T-helper 17 cell (primary cell): ENCODE measurements at regions not wholly inside any gene's neighbourhood (a gene's known extent, or its start where the extent isn't known, plus 50 kb on each side); places are given as distances from the start of the nearest gene placed in this dataset.

Experiments
- ATAC-seq: fragments of 150-1000 bp; cut with Tn5 transposase; 2 replicates; pipeline ENCODE4 v1.10.0; 2021; ENCODE audit warnings: mild to moderate bottlenecking, moderate library complexity
- DNase-seq, 3 donors: peaks; one replicate each; pipeline versions ENCODE4 v3.0.0 to v3.0.0-alpha.2; 2020 to 2021
- H3K9me3 ChIP-seq: one replicate; pipeline ENCODE4 v1.7.0; 2013; ENCODE audit warnings: low read length, mild to moderate bottlenecking; ENCODE audit not compliant: control insufficient read depth, poor library complexity, severe bottlenecking
- H3K27ac Mint-ChIP-seq: one replicate; pipeline ENCODE4 v1.8.0; 2022; ENCODE audit warnings: mild to moderate bottlenecking, moderate library complexity, mixed read lengths
- H3K27me3 Mint-ChIP-seq: one replicate; pipeline ENCODE4 v1.8.0; 2022; ENCODE audit warnings: mixed read lengths
- H3K36me3 Mint-ChIP-seq: one replicate; pipeline ENCODE4 v1.8.0; 2022; ENCODE audit warnings: low read depth, mixed read lengths
- H3K4me1 Mint-ChIP-seq: one replicate; pipeline ENCODE4 v1.8.0; 2022; ENCODE audit warnings: mild to moderate bottlenecking, mixed read lengths
- H3K4me3 Mint-ChIP-seq: one replicate; pipeline ENCODE4 v1.8.0; 2022; ENCODE audit warnings: mild to moderate bottlenecking, moderate library complexity, mixed read lengths

DNA sequence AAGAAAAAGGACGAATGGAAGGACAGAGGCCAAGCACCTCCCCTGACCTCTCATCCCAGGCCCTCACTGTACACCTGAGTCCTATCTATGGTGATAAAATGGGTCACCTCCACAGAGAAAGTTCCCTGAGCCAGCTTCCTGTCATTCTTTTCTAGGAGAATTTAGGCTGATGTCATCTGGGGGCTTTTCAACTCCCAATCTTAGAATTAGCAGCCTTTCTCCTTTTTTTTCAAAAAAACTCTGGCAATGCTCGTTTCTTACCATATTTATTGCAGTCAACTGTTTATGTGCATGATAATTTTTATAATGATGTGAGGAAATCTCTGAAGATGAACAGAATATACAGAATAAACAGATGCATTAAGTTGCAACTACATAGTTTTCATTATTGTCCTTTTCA, 177.6 kb downstream of the SNAPC1 start:
- no peaks in the 10 kb centered on the region for H3K36me3 Mint-ChIP-seq
- ATAC-seq (no peak), DNase-seq (no peak)
- no peaks in the 10 kb centered on the region for H3K9me3 ChIP-seq
- peaks cover 76% of the 10 kb centered on the region for H3K27me3 Mint-ChIP-seq
- H3K4me3 Mint-ChIP-seq = no peak overlapping the region
- no peaks in the 10 kb centered on the region for H3K4me1 Mint-ChIP-seq
- H3K27ac Mint-ChIP-seq = no peak overlapping the region

DNA sequence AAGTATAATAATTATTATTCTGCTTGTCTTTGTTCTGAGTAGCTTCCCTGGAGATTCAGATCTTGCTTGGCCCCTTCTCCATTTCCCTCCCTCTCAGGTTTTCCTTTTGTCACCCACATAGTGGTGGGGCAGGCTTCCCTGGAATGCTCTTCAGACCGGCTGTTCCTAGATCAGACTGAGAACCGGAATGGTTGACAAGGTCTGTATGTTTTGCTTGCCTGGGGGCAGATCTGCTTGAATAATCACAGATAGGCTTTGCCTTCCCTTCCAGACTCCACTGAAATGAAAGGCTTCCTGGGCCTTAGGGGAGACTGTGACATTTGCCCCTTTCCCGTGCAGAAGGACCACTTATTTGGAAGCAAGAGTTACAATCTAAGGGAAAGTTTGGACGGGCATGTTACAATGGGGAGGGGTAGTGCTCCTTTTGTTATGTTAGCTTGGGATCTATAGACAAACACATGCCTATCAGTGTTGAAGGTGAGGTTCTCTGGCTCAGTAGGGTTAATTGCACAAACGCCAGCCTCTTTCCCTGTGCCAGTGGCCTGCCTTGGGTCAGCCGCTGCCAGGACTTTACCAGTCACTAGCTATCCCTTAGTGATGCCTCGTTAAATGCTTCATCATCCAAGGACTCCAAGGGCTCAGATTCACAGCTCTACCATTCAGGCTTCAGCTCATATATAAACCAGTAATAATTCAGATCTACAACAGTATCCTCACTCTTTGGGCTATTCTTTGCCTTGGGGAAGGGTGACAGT, 178.6 kb downstream of the SNAPC1 start:
- H3K36me3 Mint-ChIP-seq = no peaks in the 10 kb centered on the region
- H3K27me3 Mint-ChIP-seq = peaks cover 69% of the 10 kb centered on the region
- H3K27ac Mint-ChIP-seq = no peak overlapping the region
- ATAC-seq (no peak), DNase-seq (no peak)
- no peak overlapping the region for H3K4me3 Mint-ChIP-seq
- no peaks in the 10 kb centered on the region for H3K9me3 ChIP-seq
- no peaks in the 10 kb centered on the region for H3K4me1 Mint-ChIP-seq

- no peak overlapping the region for H3K4me3 Mint-ChIP-seq
- H3K36me3 Mint-ChIP-seq = no peaks in the 10 kb centered on the region
- H3K9me3 ChIP-seq = no peaks in the 10 kb centered on the region
- DNase-seq (no peak), ATAC-seq (no peak)
- no peak overlapping the region for H3K27ac Mint-ChIP-seq
- no peaks in the 10 kb centered on the region for H3K4me1 Mint-ChIP-seq
- peaks cover 63% of the 10 kb centered on the region for H3K27me3 Mint-ChIP-seq
These were observed 179.4 kb downstream of the SNAPC1 start for GRCh38 chr14:61941421-61942150.

DNA sequence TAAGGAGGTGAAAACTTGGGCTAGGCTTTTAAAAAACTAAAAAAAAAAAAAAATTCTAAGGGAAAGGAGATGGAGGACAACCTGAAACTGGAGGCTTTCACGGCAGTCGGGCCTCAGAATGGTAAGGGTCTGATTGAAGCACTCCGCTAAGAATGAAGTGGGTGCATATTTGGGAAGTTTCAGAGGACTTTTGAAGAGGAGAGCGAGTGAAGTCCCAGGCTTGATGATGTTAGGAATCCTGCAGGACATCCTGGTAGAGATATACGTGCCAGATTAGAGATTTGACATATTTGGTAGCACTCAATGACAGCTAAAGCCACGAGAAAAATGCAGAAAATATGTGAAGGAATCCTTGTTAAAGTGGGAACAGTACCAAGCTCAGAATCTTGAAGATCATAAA, 186.2 kb downstream of the SNAPC1 start:
- H3K27ac Mint-ChIP-seq = no peak overlapping the region
- H3K4me1 Mint-ChIP-seq = no peaks in the 10 kb centered on the region
- no peak overlapping the region for H3K4me3 Mint-ChIP-seq
- H3K27me3 Mint-ChIP-seq = peaks cover 31% of the 10 kb centered on the region
- no peak for DNase-seq
- no peaks in the 10 kb centered on the region for H3K36me3 Mint-ChIP-seq
- H3K9me3 ChIP-seq = no peaks in the 10 kb centered on the region
- no peak for ATAC-seq

DNA sequence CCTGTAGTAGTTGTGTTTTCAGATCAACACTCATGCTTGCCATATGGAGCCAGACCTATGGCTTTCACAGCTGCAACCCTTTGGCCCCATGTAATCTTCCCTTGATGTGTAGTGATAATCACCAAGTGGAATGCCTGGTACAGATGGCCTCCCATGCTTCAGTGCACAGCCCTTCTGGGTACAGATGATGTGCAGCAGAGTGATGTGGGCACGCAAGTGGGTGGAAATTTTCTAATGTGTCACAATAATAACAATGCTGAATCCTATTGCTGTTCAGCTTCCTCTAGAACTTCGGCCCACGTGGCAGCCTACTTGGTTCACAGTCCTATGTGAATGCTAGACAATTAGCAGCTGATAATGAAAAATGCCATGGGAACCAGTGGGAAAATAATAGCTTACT, 188.1 kb downstream of the SNAPC1 start:
- H3K27ac Mint-ChIP-seq = no peak overlapping the region
- ATAC-seq (no peak), DNase-seq (no peak)
- H3K27me3 Mint-ChIP-seq = peaks cover 35% of the 10 kb centered on the region
- no peaks in the 10 kb centered on the region for H3K36me3 Mint-ChIP-seq
- no peaks in the 10 kb centered on the region for H3K4me1 Mint-ChIP-seq
- no peak overlapping the region for H3K4me3 Mint-ChIP-seq
- H3K9me3 ChIP-seq = no peaks in the 10 kb centered on the region

GRCh38 chr14:61953602-61954001, 191.4 kb downstream of the SNAPC1 start:
- ATAC-seq (no peak), DNase-seq (no peak)
- Mint-ChIP-seq H3K27ac (no peak overlapping the region), H3K27me3 (peaks cover 27% of the 10 kb centered on the region), H3K36me3 (no peaks in the 10 kb centered on the region), H3K4me1 (no peaks in the 10 kb centered on the region), H3K4me3 (no peak overlapping the region)
- H3K9me3 ChIP-seq = no peaks in the 10 kb centered on the region

DNA sequence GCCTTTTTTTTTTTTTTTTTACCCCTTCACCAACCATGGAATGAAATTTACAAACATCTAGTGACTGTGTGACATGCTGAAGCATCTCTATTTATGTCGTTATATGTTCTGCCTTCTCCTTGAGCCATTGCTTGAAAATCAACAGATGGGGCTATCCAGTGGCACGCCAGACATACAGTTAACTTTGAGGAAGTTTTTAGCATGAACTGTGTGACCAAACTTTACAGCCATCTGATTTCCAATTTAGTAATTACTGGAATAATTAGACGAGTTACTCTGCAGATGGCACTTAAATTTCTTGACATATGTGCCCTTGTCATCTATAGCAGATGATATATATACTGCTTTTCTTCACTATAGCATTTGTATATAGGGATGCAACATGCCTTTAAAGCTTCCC, 192.1 kb downstream of the SNAPC1 start:
- H3K27ac Mint-ChIP-seq = no peak overlapping the region
- peaks cover 27% of the 10 kb centered on the region for H3K27me3 Mint-ChIP-seq
- no peaks in the 10 kb centered on the region for H3K9me3 ChIP-seq
- no peak overlapping the region for H3K4me3 Mint-ChIP-seq
- no peak for DNase-seq
- no peaks in the 10 kb centered on the region for H3K36me3 Mint-ChIP-seq
- ATAC-seq = no peak
- H3K4me1 Mint-ChIP-seq = no peaks in the 10 kb centered on the region

DNA sequence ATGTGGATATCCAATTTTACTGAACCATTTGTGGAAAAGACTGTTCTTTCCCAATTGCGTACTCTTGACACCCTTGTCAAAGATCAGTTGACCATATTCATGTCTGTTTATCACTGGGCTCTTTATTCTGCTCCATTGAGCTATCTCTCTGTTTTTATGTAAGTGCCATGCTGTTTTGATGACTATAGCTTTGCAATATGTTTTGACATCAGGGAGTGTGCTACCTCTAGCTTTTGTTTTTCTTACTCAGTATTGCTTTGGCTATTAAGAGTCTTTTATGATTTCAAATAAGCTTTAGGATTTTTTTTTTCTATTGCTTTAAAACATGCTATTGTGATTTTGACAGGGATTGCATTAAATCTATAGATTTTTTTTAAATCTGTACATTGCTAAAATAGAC, 194.3 kb downstream of the SNAPC1 start:
- no peak overlapping the region for H3K27ac Mint-ChIP-seq
- H3K4me3 Mint-ChIP-seq = no peak overlapping the region
- peaks cover 19% of the 10 kb centered on the region for H3K27me3 Mint-ChIP-seq
- no peaks in the 10 kb centered on the region for H3K9me3 ChIP-seq
- no peak for DNase-seq
- no peaks in the 10 kb centered on the region for H3K4me1 Mint-ChIP-seq
- ATAC-seq = no peak
- H3K36me3 Mint-ChIP-seq = peaks cover 2% of the 10 kb centered on the region

DNA sequence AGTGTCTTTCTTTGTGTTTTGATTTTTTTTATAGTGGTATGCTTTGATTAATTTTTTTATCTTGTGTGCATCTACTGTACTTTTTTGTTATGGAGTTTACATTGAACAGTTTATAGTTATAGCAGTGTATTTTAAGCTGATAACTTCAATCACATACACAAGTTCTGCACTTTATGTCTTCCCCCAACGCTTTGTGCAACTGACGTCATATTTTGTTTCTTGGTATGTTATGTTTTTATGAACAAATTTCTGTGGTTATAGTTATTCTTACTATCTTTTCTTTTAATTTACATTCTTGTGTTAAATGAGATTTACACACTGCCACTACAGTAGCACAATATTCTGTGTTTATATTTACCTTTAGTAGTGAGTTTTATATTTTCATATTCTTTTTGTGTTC, 197.1 kb downstream of the SNAPC1 start:
- no peak for DNase-seq
- H3K27ac Mint-ChIP-seq = no peak overlapping the region
- no peaks in the 10 kb centered on the region for H3K4me1 Mint-ChIP-seq
- H3K27me3 Mint-ChIP-seq = peaks cover 6% of the 10 kb centered on the region
- no peak overlapping the region for H3K4me3 Mint-ChIP-seq
- no peak for ATAC-seq
- no peaks in the 10 kb centered on the region for H3K9me3 ChIP-seq
- H3K36me3 Mint-ChIP-seq = peaks cover 2% of the 10 kb centered on the region

DNA sequence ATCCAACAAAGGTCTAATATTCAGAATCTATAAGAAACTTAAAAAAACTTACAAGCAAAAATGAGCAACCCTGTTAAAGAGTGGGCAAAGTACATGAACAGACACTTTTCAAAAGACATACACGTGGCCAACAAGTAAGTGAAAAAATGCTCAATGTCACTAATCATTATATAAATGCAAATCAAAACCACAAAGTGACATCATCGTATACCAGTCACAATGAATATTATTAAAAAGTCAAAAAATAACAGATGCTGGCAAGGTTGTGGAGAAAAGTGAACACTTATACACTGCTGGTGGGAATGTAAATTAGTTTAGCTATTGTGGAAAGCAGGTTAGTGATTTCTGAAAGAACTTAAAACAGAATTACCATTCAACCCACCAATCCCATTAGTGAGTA, 199.1 kb downstream of the SNAPC1 start:
- no peaks in the 10 kb centered on the region for H3K9me3 ChIP-seq
- H3K4me3 Mint-ChIP-seq = no peak overlapping the region
- ATAC-seq = no peak
- peaks cover 2% of the 10 kb centered on the region for H3K36me3 Mint-ChIP-seq
- no peaks in the 10 kb centered on the region for H3K4me1 Mint-ChIP-seq
- peaks cover 13% of the 10 kb centered on the region for H3K27me3 Mint-ChIP-seq
- no peak for DNase-seq
- no peak overlapping the region for H3K27ac Mint-ChIP-seq

DNA sequence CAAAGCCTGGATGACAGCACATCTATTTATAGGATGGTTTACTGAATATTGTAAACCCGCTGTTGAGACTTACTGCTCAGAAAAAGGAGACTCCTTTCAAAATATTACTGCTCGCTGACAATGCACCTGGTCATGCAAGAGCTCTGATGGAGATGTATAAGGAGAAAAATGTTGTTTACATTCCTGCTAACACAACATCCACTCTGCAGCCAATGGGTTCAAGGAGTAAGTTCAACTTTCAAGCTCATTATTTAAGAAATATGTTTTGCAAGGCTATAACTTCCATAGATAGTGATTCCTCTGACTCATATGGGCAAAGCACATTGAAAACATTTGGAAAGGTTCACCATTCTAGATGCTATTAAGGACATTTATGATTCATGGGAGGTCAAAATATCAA, 201.7 kb downstream of the SNAPC1 start:
- ATAC-seq (no peak), DNase-seq (no peak)
- Mint-ChIP-seq H3K27me3 (peaks cover 20% of the 10 kb centered on the region), H3K4me3 (no peak overlapping the region), H3K27ac (no peak overlapping the region), H3K4me1 (no peaks in the 10 kb centered on the region), H3K36me3 (peaks cover 5% of the 10 kb centered on the region)
- H3K9me3 ChIP-seq = no peaks in the 10 kb centered on the region

GRCh38 chr14:61965030-61965745, 203.0 kb downstream of the SNAPC1 start:
- no peak overlapping the region for H3K4me3 Mint-ChIP-seq
- H3K9me3 ChIP-seq = no peaks in the 10 kb centered on the region
- H3K36me3 Mint-ChIP-seq = peaks cover 5% of the 10 kb centered on the region
- H3K27ac Mint-ChIP-seq = no peak overlapping the region
- ATAC-seq = no peak
- DNase-seq = no peak
- peaks cover 27% of the 10 kb centered on the region for H3K27me3 Mint-ChIP-seq
- no peaks in the 10 kb centered on the region for H3K4me1 Mint-ChIP-seq

DNA sequence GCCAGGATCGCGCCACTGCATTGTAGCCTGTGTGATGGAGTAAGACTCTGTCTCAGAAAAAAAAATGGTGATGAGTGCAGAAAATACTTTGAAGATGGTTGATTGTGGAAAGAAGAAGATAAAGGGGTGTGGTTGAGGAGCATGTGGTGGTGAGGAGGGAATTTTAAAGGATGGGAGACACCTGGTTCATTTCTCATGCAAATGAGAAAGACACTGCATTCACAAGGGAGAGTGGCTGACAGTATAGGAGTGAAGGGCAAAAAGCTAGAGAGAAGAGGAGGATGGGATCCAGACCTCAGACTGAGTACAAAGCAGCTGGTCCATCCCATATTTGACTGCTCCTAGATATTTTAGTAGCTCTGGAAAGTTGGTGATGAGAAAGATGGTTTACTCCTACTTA, 206.0 kb downstream of the SNAPC1 start:
- no peak for ATAC-seq
- no peaks in the 10 kb centered on the region for H3K9me3 ChIP-seq
- H3K27ac Mint-ChIP-seq = no peak overlapping the region
- no peak for DNase-seq
- no peak overlapping the region for H3K4me3 Mint-ChIP-seq
- H3K27me3 Mint-ChIP-seq = peaks cover 27% of the 10 kb centered on the region
- H3K36me3 Mint-ChIP-seq = peaks cover 3% of the 10 kb centered on the region
- no peaks in the 10 kb centered on the region for H3K4me1 Mint-ChIP-seq
